Keratinocyte (primary cell): ENCODE measurements at regions not wholly inside any gene's neighbourhood (a gene's known extent, or its start where the extent isn't known, plus 50 kb on each side); places are given as distances from the start of the nearest gene placed in this dataset.

Experiments used
- CTCF ChIP-seq, 3 experiments: IDR thresholded peaks in 1 of 3; conservative IDR thresholded peaks in 1 of 3; optimal IDR thresholded peaks in 1 of 3; 2 replicates in 2 of 3; 3 replicates in 1 of 3; pipeline versions ENCODE3 to v1.5.1; 2011; ENCODE audit warnings: low read length in 3 of 3, mild to moderate bottlenecking in 3 of 3, moderate library complexity in 2 of 3, control low read depth in 1 of 3, inconsistent platforms in 1 of 3; ENCODE audit not compliant: insufficient read depth in 2 of 3; ENCODE audit errors: extremely low read depth in 1 of 3
- EZH2 ChIP-seq: IDR thresholded peaks from one replicate; pipeline ENCODE4 v1.6.1; 2012; ENCODE audit warnings: inconsistent platforms, mild to moderate bottlenecking, low read length, moderate library complexity

DNA sequence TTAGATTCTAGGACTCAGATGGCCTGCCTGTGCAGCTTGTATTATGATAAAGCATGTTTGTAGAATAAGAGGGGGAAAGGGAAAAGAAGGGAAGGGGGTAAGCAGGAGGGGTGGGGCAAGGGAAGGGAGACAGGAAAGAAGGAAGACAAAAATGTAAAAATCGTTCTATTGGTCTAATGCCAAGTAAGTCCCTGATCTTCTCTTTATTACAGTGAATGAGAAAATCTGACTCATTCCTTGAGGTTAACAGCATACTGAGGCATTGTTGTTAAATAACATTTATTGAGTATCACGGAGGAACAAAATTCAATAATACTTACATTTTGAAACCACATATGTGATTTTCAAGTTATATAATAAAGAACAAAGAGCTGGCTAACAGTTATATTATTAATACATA lies 1534.7 kb downstream of the OLFM4 start:
- TF ChIP-seq CTCF (optimal IDR thresholded peaks at IDR 0.05 in 1 of 3, IDR thresholded peaks at IDR 0.05 in 1 of 3, conservative IDR thresholded peaks at IDR 0.05 in 1 of 3; ENCODE audit: extremely low read depth in 1 of 3, insufficient read depth in 2 of 3, low read length in 3 of 3) = no peak
- no peak for TF ChIP-seq EZH2
